ENCODE measurements at regions not wholly inside any gene's neighbourhood (a gene's known extent, or its start where the extent isn't known, plus 50 kb on each side); places are given as distances from the start of the nearest gene placed in this dataset.

GRCh38 chr13:37481885-37482227 lies 116.7 kb downstream of the POSTN start:
- no peak for DNase-seq (ENCODE audit: low read depth, low spot score)
- no peaks in the 10 kb centered on the region for H4K20me1 ChIP-seq (ENCODE audit: insufficient read depth)
- H3K4me2 ChIP-seq (ENCODE audit: low read length), result no peak overlapping the region
- POLR2A ChIA-PET, result no interaction called here
- ATAC-seq, result no peak
- intact Hi-C loops (cut with micrococcal nuclease), result no loop called here
- no peak overlapping the region for H3K27ac ChIP-seq (ENCODE audit: low read depth, low read length)
- CTCF ChIA-PET, result no interaction called here
- no peak overlapping the region for H3K9ac ChIP-seq (ENCODE audit: low read length)
- H2AFZ ChIP-seq (ENCODE audit: low read depth, low read length, poor library complexity, severe bottlenecking), result no peak overlapping the region
- BruUV-seq (replicated peaks), result no TSS peak
- H3K9me3 ChIP-seq (ENCODE audit: control insufficient read depth in 1 of 2, insufficient read depth in 1 of 2, low read depth in 1 of 2, low read length in 2 of 2), result peaks cover 8 to 30% of the 10 kb centered on the region in 2 experiments; a peak in 2 of 4 replicates
- H3K9me2 ChIP-seq (ENCODE audit: insufficient read depth), result no peaks in the 10 kb centered on the region
- H3K36me3 ChIP-seq (ENCODE audit: control insufficient read depth in 1 of 2, insufficient read depth in 2 of 2, low read length in 2 of 2), result no peaks in the 10 kb centered on the region
- no peaks in the 10 kb centered on the region for H3K79me2 ChIP-seq (ENCODE audit: insufficient read depth, low read length)
- TF ChIP-seq EGR1 (IDR thresholded peaks at IDR 0.05; ENCODE audit: low read depth) (no peak), EZH2 (IDR thresholded peaks at IDR 0.05) (no peak), ZNF274 (IDR thresholded peaks at IDR 0.05; ENCODE audit: low read depth, low read length) (no peak), CBX3 (IDR thresholded peaks at IDR 0.05; ENCODE audit: low read depth) (no peak)
- TF ChIP-seq, protein P1, sequence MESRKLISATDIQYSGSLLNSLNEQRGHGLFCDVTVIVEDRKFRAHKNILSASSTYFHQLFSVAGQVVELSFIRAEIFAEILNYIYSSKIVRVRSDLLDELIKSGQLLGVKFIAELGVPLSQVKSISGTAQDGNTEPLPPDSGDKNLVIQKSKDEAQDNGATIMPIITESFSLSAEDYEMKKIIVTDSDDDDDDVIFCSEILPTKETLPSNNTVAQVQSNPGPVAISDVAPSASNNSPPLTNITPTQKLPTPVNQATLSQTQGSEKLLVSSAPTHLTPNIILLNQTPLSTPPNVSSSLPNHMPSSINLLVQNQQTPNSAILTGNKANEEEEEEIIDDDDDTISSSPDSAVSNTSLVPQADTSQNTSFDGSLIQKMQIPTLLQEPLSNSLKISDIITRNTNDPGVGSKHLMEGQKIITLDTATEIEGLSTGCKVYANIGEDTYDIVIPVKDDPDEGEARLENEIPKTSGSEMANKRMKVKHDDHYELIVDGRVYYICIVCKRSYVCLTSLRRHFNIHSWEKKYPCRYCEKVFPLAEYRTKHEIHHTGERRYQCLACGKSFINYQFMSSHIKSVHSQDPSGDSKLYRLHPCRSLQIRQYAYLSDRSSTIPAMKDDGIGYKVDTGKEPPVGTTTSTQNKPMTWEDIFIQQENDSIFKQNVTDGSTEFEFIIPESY (IDR thresholded peaks at IDR 0.05; ENCODE audit: extremely low read depth, insufficient replicate concordance, low read length), result no peak
- no peaks in the 10 kb centered on the region for H3K4me1 ChIP-seq (ENCODE audit: control insufficient read depth in 1 of 2, insufficient read depth in 2 of 2, low read length in 2 of 2)
- RAD21 ChIA-PET (ENCODE audit: low non-redundant PET in 1 of 2, low total read pairs in 2 of 2, uncharacterized antibody in 2 of 2, unreplicated experiment in 2 of 2), result no interaction called here
- no peaks in the 10 kb centered on the region for H3K27me3 ChIP-seq (ENCODE audit: insufficient read depth, low read length)
- no peak overlapping the region for H3K4me3 ChIP-seq (replicated peaks in 1 of 2; ENCODE audit: low read depth in 1 of 2, low read length in 2 of 2)

- H3K4me1 ChIP-seq (ENCODE audit: control insufficient read depth in 1 of 2, insufficient read depth in 2 of 2, low read length in 2 of 2), result no peaks in the 10 kb centered on the region
- intact Hi-C loops (cut with micrococcal nuclease), result no loop called here
- H3K9ac ChIP-seq (ENCODE audit: low read length), result no peak overlapping the region
- H3K27ac ChIP-seq (ENCODE audit: low read depth, low read length), result no peak overlapping the region
- H3K9me2 ChIP-seq (ENCODE audit: insufficient read depth), result no peaks in the 10 kb centered on the region
- no peaks in the 10 kb centered on the region for H3K36me3 ChIP-seq (ENCODE audit: control insufficient read depth in 1 of 2, insufficient read depth in 2 of 2, low read length in 2 of 2)
- DNase-seq (ENCODE audit: low read depth, low spot score) (no peak), ATAC-seq (no peak)
- TF ChIP-seq MAX (IDR thresholded peaks at IDR 0.05) (no peak), JUND (IDR thresholded peaks at IDR 0.05) (no peak), ZNF274 (IDR thresholded peaks at IDR 0.05; ENCODE audit: low read depth, low read length) (no peak), EGR1 (IDR thresholded peaks at IDR 0.05; ENCODE audit: low read depth) (no peak), RAD21 (IDR thresholded peaks at IDR 0.05; ENCODE audit: low read depth) (no peak), ZFX (IDR thresholded peaks at IDR 0.05) (no peak), CBX3 (IDR thresholded peaks at IDR 0.05; ENCODE audit: low read depth) (no peak), EZH2phosphoT487 (IDR thresholded peaks at IDR 0.05; ENCODE audit: borderline replicate concordance) (no peak), POLR2AphosphoS5 (IDR thresholded peaks at IDR 0.05; ENCODE audit: low read depth, low read length) (no peak), CEBPB (IDR thresholded peaks at IDR 0.05; ENCODE audit: low read depth) (no peak), YY1 (IDR thresholded peaks at IDR 0.05; ENCODE audit: extremely low read depth, insufficient replicate concordance, low read depth, low read length) (no peak), TCF7L2 (IDR thresholded peaks at IDR 0.05; ENCODE audit: borderline replicate concordance, extremely low read depth, insufficient read depth, insufficient read length) (no peak), SP1 (IDR thresholded peaks at IDR 0.05; ENCODE audit: low read depth) (no peak), POLR2A (IDR thresholded peaks at IDR 0.05; ENCODE audit: borderline replicate concordance, extremely low read depth, insufficient read depth, insufficient read length) (no peak), ATF3 (IDR thresholded peaks at IDR 0.05) (no peak)
- no peak overlapping the region for H2AFZ ChIP-seq (ENCODE audit: low read depth, low read length, poor library complexity, severe bottlenecking)
- H4K20me1 ChIP-seq (ENCODE audit: insufficient read depth), result no peaks in the 10 kb centered on the region
- H3K79me2 ChIP-seq (ENCODE audit: insufficient read depth, low read length), result no peaks in the 10 kb centered on the region
- no TSS peak for BruUV-seq (replicated peaks)
- ChIA-PET POLR2A (no interaction called here), RAD21 (ENCODE audit: low non-redundant PET in 1 of 2, low total read pairs in 2 of 2, uncharacterized antibody in 2 of 2, unreplicated experiment in 2 of 2) (no interaction called here), CTCF (no interaction called here)
- peaks cover 8 to 28% of the 10 kb centered on the region in 2 experiments; a peak in 2 of 4 replicates for H3K9me3 ChIP-seq (ENCODE audit: control insufficient read depth in 1 of 2, insufficient read depth in 1 of 2, low read depth in 1 of 2, low read length in 2 of 2)
- H3K4me2 ChIP-seq (ENCODE audit: low read length), result no peak overlapping the region
- H3K4me3 ChIP-seq (replicated peaks in 1 of 2; ENCODE audit: low read depth in 1 of 2, low read length in 2 of 2), result no peak overlapping the region
- no peaks in the 10 kb centered on the region for H3K27me3 ChIP-seq (ENCODE audit: insufficient read depth, low read length)
Measured at GRCh38 chr13:37481011-37481884, 117.3 kb downstream of the POSTN start.

Measured in HCT116 (cell line).